GM23338 (cell line): ENCODE measurements at regions not wholly inside any gene's neighbourhood (a gene's known extent, or its start where the extent isn't known, plus 50 kb on each side); places are given as distances from the start of the nearest gene placed in this dataset.
A peak's percentile ranks its signal among the peaks of the same experiment; 100 is the strongest.

ENCODE experiments used
- ATAC-seq: fragments of 200-7000 bp; cut with Tn5 transposase; 3 replicates; pipeline ENCODE4 v1.9.1; 2020
- DNase-seq: peaks from one replicate; pipeline ENCODE4 v3.0.0-alpha.2; 2015; ENCODE audit warnings: low spot score
- H2AFZ ChIP-seq: fragments of 200-600 bp; sonication (generic); 2 replicates; pipeline ENCODE4 v1.8.0; 2016; ENCODE audit warnings: antibody characterized with exemption, mild to moderate bottlenecking, moderate library complexity
- H3F3A ChIP-seq: fragments of 200-600 bp; sonication (generic); replicated peaks from 2 replicates; pipeline ENCODE4 v1.8.0; 2017; ENCODE audit warnings: antibody characterized with exemption, mixed run types, low read depth
- H3K27ac ChIP-seq: fragments of 200-600 bp; sonication (generic); 2 replicates; pipeline ENCODE4 v1.6.1; 2016; ENCODE audit warnings: low read depth
- H3K27me3 ChIP-seq: fragments of 200-600 bp; sonication (generic); 2 replicates; pipeline ENCODE4 v1.8.0; 2016; ENCODE audit warnings: mild to moderate bottlenecking, mixed run types, moderate library complexity; ENCODE audit not compliant: insufficient read depth
- H3K36me3 ChIP-seq: fragments of 200-600 bp; sonication (generic); 2 replicates; pipeline ENCODE4 v1.8.0; 2016; ENCODE audit warnings: mild to moderate bottlenecking; ENCODE audit not compliant: insufficient read depth
- H3K4me1 ChIP-seq: fragments of 200-600 bp; sonication (generic); 2 replicates; pipeline ENCODE4 v1.8.0; 2016; ENCODE audit warnings: mild to moderate bottlenecking, moderate library complexity; ENCODE audit not compliant: insufficient read depth
- H3K4me2 ChIP-seq: fragments of 200-600 bp; sonication (generic); 2 replicates; pipeline ENCODE4 v1.7.1; 2017; ENCODE audit warnings: mixed run types
- H3K4me3 ChIP-seq: fragments of 200-600 bp; sonication (generic); 2 replicates; pipeline ENCODE4 v1.6.1; 2016; ENCODE audit warnings: mixed run types
- H3K79me2 ChIP-seq: fragments of 200-600 bp; sonication (generic); replicated peaks from 2 replicates; pipeline ENCODE4 v1.8.0; 2017; ENCODE audit warnings: mild to moderate bottlenecking; ENCODE audit not compliant: insufficient read depth
- H3K9me2 ChIP-seq: fragments of 200-600 bp; sonication (generic); 2 replicates; pipeline ENCODE4 v1.8.0; 2017; ENCODE audit not compliant: insufficient read depth
- H4K20me1 ChIP-seq: fragments of 200-600 bp; sonication (generic); replicated peaks from 2 replicates; pipeline ENCODE4 v1.8.0; 2017; ENCODE audit warnings: mild to moderate bottlenecking; ENCODE audit not compliant: insufficient read depth
- H3K27ac Mint-ChIP-seq: 2 replicates; pipeline ENCODE4 v1.8.0; 2020; ENCODE audit warnings: inconsistent platforms, mild to moderate bottlenecking, moderate library complexity, mixed read lengths
- H3K27me3 Mint-ChIP-seq: 3 replicates; pipeline ENCODE4 v1.8.0; 2022; ENCODE audit warnings: low read depth, mild to moderate bottlenecking, moderate library complexity, mixed read lengths, inconsistent platforms; ENCODE audit not compliant: insufficient read depth, poor library complexity
- H3K36me3 Mint-ChIP-seq: 3 replicates; pipeline ENCODE4 v1.8.0; 2021; ENCODE audit warnings: low read depth, mild to moderate bottlenecking, inconsistent platforms, moderate library complexity, mixed read lengths
- H3K4me1 Mint-ChIP-seq: 3 replicates; pipeline ENCODE4 v1.8.0; 2020; ENCODE audit warnings: mild to moderate bottlenecking, inconsistent platforms, mixed read lengths
- H3K4me3 Mint-ChIP-seq: 3 replicates; pipeline ENCODE4 v1.8.0; 2021; ENCODE audit warnings: moderate library complexity, mild to moderate bottlenecking, inconsistent platforms, mixed read lengths
- H3K9me3 Mint-ChIP-seq: 3 replicates; pipeline ENCODE4 v1.8.0; 2020; ENCODE audit warnings: moderate library complexity, mild to moderate bottlenecking, inconsistent platforms, mixed read lengths
- CREB1 ChIP-seq: fragments of 250-450 bp; sonication (Bioruptor Pico); IDR thresholded peaks from 2 replicates; pipeline ENCODE4 v1.5.0; 2020; ENCODE audit warnings: low read depth, mild to moderate bottlenecking, moderate library complexity
- EZH2 ChIP-seq: fragments of 200-600 bp; sonication (generic); IDR thresholded peaks from one replicate; pipeline ENCODE4 v1.8.0; 2017; ENCODE audit warnings: antibody characterized with exemption, mild to moderate bottlenecking, low read depth; ENCODE audit not compliant: unreplicated experiment
- EZH2phosphoT487 ChIP-seq: fragments of 200-600 bp; sonication (generic); IDR thresholded peaks from one replicate; pipeline ENCODE4 v1.8.1; 2018; ENCODE audit warnings: antibody characterized with exemption; ENCODE audit not compliant: unreplicated experiment
- POLR2AphosphoS5 ChIP-seq: IDR thresholded peaks from 2 replicates; pipeline ENCODE4 v1.6.1; 2016; ENCODE audit warnings: antibody characterized with exemption, low read depth
- STAT1 ChIP-seq: IDR thresholded peaks from one replicate; pipeline ENCODE4 v1.6.1; 2016; ENCODE audit warnings: antibody characterized with exemption; ENCODE audit not compliant: unreplicated experiment
- TF ChIP-seq, protein P1 (sequence below): fragments of 250-450 bp; sonication (Bioruptor Pico); IDR thresholded peaks from 2 replicates; pipeline ENCODE4 v1.5.0; 2020; ENCODE audit warnings: mild to moderate bottlenecking, moderate library complexity
- TF ChIP-seq, protein P2 (sequence below): IDR thresholded peaks from 2 replicates; pipeline ENCODE4 v1.6.1; 2016; ENCODE audit warnings: antibody characterized with exemption

DNA sequence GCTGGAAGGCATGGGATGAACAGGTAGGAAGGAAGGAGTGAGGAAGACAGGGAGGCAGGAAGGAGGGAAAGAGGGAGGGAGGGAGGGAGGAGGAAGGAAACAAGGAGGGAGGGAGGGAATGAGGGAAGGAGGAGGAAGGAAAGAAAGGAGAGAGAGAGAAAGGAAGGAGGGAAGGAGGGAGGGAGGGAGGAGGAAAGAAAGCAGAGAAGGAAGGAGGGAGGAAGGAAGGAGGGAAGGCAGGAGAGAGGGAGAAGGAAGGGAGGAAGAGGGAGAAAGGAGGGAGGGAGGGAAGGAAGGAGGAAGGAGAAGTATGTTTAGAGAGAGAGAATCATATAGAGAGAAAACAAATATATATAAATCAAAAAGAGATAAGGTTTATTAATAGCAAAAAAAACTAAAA lies 175.9 kb upstream of the FOXN3 start (continued):
- TF ChIP-seq, protein P1, sequence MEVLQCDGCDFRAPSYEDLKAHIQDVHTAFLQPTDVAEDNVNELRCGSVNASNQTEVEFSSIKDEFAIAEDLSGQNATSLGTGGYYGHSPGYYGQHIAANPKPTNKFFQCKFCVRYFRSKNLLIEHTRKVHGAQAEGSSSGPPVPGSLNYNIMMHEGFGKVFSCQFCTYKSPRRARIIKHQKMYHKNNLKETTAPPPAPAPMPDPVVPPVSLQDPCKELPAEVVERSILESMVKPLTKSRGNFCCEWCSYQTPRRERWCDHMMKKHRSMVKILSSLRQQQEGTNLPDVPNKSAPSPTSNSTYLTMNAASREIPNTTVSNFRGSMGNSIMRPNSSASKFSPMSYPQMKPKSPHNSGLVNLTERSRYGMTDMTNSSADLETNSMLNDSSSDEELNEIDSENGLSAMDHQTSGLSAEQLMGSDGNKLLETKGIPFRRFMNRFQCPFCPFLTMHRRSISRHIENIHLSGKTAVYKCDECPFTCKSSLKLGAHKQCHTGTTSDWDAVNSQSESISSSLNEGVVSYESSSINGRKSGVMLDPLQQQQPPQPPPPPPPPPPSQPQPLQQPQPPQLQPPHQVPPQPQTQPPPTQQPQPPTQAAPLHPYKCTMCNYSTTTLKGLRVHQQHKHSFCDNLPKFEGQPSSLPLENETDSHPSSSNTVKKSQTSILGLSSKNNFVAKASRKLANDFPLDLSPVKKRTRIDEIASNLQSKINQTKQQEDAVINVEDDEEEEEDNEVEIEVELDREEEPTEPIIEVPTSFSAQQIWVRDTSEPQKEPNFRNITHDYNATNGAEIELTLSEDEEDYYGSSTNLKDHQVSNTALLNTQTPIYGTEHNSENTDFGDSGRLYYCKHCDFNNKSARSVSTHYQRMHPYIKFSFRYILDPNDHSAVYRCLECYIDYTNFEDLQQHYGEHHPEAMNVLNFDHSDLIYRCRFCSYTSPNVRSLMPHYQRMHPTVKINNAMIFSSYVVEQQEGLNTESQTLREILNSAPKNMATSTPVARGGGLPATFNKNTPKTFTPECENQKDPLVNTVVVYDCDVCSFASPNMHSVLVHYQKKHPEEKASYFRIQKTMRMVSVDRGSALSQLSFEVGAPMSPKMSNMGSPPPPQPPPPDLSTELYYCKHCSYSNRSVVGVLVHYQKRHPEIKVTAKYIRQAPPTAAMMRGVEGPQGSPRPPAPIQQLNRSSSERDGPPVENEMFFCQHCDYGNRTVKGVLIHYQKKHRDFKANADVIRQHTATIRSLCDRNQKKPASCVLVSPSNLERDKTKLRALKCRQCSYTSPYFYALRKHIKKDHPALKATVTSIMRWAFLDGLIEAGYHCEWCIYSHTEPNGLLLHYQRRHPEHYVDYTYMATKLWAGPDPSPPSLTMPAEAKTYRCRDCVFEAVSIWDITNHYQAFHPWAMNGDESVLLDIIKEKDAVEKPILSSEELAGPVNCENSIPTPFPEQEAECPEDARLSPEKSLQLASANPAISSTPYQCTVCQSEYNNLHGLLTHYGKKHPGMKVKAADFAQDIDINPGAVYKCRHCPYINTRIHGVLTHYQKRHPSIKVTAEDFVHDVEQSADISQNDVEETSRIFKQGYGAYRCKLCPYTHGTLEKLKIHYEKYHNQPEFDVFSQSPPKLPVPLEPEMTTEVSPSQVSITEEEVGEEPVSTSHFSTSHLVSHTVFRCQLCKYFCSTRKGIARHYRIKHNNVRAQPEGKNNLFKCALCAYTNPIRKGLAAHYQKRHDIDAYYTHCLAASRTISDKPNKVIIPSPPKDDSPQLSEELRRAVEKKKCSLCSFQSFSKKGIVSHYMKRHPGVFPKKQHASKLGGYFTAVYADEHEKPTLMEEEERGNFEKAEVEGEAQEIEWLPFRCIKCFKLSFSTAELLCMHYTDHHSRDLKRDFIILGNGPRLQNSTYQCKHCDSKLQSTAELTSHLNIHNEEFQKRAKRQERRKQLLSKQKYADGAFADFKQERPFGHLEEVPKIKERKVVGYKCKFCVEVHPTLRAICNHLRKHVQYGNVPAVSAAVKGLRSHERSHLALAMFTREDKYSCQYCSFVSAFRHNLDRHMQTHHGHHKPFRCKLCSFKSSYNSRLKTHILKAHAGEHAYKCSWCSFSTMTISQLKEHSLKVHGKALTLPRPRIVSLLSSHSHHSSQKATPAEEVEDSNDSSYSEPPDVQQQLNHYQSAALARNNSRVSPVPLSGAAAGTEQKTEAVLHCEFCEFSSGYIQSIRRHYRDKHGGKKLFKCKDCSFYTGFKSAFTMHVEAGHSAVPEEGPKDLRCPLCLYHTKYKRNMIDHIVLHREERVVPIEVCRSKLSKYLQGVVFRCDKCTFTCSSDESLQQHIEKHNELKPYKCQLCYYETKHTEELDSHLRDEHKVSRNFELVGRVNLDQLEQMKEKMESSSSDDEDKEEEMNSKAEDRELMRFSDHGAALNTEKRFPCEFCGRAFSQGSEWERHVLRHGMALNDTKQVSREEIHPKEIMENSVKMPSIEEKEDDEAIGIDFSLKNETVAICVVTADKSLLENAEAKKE (CRISPR knock-in tag) = no peak
- TF ChIP-seq EZH2 (no peak), STAT1 (no peak)
- TF ChIP-seq, protein P2, sequence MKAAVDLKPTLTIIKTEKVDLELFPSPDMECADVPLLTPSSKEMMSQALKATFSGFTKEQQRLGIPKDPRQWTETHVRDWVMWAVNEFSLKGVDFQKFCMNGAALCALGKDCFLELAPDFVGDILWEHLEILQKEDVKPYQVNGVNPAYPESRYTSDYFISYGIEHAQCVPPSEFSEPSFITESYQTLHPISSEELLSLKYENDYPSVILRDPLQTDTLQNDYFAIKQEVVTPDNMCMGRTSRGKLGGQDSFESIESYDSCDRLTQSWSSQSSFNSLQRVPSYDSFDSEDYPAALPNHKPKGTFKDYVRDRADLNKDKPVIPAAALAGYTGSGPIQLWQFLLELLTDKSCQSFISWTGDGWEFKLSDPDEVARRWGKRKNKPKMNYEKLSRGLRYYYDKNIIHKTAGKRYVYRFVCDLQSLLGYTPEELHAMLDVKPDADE = no peak

DNA sequence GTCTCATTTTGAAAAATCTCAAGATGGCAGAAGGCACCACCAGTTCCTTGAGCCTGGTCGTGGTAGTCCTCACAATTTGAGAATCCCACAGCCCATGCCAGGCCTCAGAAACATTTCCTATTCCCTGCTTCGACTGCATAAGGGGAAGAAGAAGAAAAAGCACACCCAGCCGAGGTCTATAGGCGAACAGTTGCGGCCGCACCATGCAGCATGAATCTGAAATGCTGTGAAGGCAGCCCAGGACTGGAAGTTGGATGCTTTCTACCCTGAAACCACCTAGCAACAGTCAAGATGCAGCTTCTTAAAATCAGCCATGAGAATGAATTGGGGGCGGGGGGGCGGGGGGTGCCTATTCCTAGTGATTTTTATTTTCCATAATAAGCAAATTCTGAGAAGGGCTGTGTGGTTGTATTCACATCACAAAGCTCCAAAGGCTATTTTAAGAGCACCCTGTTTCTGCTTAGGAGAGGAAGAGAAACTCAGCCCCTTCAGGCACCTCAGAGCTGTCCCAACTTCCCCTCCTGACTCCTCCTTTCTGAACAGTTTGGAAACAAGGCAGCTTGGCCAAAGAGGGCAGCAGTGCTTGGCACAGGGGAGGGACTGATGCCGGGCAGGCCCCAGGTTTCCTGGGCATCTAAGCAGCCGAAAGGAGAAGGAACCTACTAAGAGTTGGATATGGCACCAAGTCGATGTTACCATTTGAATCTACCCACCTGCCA lies 172.5 kb upstream of the FOXN3 start:
- Mint-ChIP-seq H3K27ac (no peak overlapping the region), H3K4me3 (no peak overlapping the region), H3K36me3 (peaks cover 46% of the 10 kb centered on the region), H3K9me3 (no peaks in the 10 kb centered on the region; the same call in 2 of the 3 replicates), H3K4me1 (peaks cover 41% of the 10 kb centered on the region), H3K27me3 (peaks cover 4% of the 10 kb centered on the region)
- peak; percentile 47 for ATAC-seq
- H3K36me3 ChIP-seq = peaks cover 5% of the 10 kb centered on the region; the same call in 1 of the 2 replicates
- H3K79me2 ChIP-seq = peaks cover 99% of the 10 kb centered on the region
- peaks cover 29% of the 10 kb centered on the region for H4K20me1 ChIP-seq
- H3K4me1 ChIP-seq = peaks cover 34% of the 10 kb centered on the region
- no peak overlapping the region for H2AFZ ChIP-seq
- H3K27me3 ChIP-seq = no peaks in the 10 kb centered on the region
- no peak for DNase-seq
- H3K4me2 ChIP-seq = peak overlapping the region; percentile 63
- H3K27ac ChIP-seq = peak overlapping the region; percentile 73; the same call in 1 of the 2 replicates
- H3F3A ChIP-seq = 0 out of 2 replicates have a peak, but pooled peaks cover 10% of the 10 kb centered on the region
- H3K9me2 ChIP-seq = no peaks in the 10 kb centered on the region
- 0 out of 2 replicates have a peak overlapping the region, but pooled peaks have one; percentile 19 for H3K4me3 ChIP-seq
- TF ChIP-seq EZH2phosphoT487 = no peak
- no peak for TF ChIP-seq EZH2
- no peak for TF ChIP-seq POLR2AphosphoS5
- TF ChIP-seq CREB1 (CRISPR knock-in tag) = no peak
- TF ChIP-seq, protein P1 (CRISPR knock-in tag) = no peak
